SH-SY5Y (cell line): ENCODE measurements at regions not wholly inside any gene's neighbourhood (a gene's known extent, or its start where the extent isn't known, plus 50 kb on each side); places are given as distances from the start of the nearest gene placed in this dataset.

Source experiments
- GATA2 ChIP-seq: IDR thresholded peaks from 2 replicates; pipeline ENCODE4 v1.6.1; 2011; ENCODE audit warnings: mild to moderate bottlenecking, low read depth, low read length
- GATA3 ChIP-seq: IDR thresholded peaks from 2 replicates; pipeline ENCODE4 v1.6.1; 2011; ENCODE audit warnings: low read depth, mild to moderate bottlenecking, low read length, moderate library complexity

DNA sequence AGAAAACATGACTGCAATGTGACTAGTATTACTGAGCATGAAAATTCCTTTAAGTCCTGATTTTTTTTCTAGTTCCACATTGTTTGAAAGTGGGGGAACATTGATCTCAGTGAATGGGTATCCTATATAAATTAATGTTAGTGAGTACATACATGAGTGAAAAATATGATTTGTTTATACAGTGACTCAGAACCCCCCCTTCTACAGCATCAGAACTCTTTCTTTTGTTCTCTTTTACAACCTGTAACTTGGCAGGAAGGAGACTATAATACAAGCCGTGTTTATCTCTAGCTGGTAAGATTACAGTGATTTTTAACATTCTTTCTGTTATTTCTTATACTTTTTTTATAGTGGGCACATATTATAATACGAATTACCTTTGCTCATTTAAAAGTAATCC is 384.7 kb downstream of the PDCD6IP start:
- TF ChIP-seq GATA3 (no peak), GATA2 (no peak)
